GM18858 (cell line): ENCODE measurements at regions not wholly inside any gene's neighbourhood (a gene's known extent, or its start where the extent isn't known, plus 50 kb on each side); places are given as distances from the start of the nearest gene placed in this dataset.

ENCODE experiments used
- ATAC-seq: cut with Tn5 transposase; IDR thresholded peaks from one replicate; pipeline ENCODE4 v1.9.1; 2021; ENCODE audit not compliant: unreplicated experiment

GRCh38 chr1:91152331-91152730 lies 130.5 kb upstream of the ZNF644 start:
- no peak for ATAC-seq

DNA sequence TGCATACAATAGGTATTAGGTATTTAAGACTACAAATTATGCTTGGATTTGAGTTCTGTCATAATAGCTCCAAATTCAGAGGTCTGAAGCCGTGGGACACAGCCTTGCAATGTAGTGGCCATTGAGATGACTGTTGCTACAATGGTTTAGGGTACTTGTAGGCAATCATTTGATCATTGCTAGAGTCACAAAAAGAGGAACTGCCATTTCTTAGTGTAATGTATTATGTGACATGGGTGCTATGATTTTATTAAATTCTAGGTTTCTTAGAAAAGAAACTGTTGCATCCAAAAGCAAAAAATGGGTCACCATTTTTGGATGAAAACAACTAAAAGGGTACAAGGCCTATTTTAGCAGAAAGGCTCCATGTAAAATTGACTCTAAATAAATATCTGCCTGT lies 129.9 kb upstream of the ZNF644 start:
- no peak for ATAC-seq

DNA sequence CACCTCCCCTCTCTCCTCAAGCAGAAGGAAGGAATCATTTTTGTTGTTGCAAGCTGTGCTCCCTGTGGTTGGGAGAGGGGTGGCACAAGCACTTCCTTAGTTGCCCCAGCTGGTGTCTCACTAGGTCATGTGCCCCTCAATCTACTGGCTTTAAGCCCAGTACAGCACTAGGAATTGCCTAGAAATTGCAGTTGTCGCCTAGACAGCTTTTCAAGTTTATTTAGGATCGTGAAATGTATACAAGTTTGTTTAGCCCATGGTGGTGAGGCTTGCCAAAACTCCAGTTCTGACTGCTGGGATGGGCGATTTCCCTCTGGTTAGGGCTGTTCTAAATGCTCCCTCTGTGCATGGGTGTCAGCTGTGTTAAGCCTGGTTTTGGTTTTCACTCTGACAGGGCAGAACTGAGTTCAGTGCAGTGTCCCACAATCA lies 126.8 kb upstream of the ZNF644 start:
- no peak for ATAC-seq

DNA sequence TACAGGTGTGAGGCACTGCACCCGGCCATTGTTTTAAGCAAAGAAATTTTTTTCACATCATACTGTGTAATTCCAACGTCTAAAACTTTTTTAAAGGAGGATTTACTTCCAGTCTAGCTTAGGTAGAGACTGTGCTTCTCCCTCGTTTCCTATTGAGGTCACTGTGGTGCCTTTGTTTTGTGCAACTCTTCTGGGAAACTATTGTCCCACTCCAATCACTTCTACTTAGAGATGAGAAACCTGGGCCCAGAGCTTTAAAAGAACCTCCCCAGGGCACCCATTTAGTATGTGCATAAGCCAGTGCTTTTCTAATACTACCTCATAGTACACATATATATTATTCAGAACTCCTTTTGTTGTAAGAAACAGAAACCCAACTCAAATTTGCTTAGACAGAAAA lies 120.0 kb upstream of the ZNF644 start:
- ATAC-seq: no peak

DNA sequence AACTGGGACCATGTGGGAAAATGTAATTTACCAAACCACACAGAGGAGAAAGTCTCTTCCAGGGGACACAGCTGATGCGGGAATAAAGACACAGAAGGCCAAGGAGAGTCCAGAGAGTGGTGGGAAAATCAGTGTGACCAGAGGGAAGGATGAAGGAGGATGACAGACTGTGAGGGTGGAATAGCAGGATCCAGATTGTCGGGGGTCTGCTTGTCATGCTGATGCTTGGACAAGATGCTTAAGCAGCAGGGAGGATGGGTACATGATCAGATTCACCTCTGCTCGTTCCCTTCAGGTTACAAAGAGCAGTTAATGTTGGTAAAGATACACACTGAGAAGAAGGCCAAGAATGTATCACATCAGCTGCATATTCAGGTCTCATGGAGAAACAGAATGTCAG lies 117.1 kb upstream of the ZNF644 start:
- ATAC-seq: no peak

- ATAC-seq: no peak
Observed at GRCh38 chr1:91137173-91137852, 115.5 kb upstream of the ZNF644 start.

DNA sequence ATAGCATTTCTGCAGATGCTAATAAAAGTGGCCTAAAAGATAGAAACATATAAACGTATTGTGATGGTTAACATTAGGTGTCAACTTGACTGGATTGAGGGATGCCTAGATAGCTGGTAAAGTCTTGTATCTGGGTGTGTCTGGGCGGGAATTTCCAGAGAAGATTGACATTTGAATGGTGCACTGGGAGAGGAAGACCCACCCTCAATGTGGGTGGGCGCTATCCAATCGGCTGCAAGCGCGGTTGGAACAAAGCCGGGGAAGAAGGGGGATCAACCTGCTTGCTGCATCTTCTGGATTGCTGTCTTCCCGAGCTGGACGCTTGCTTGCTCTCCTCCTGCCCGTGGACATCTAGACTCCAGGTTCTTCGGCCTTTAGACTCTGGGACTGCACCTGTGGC lies 114.0 kb upstream of the ZNF644 start:
- ATAC-seq: no peak

DNA sequence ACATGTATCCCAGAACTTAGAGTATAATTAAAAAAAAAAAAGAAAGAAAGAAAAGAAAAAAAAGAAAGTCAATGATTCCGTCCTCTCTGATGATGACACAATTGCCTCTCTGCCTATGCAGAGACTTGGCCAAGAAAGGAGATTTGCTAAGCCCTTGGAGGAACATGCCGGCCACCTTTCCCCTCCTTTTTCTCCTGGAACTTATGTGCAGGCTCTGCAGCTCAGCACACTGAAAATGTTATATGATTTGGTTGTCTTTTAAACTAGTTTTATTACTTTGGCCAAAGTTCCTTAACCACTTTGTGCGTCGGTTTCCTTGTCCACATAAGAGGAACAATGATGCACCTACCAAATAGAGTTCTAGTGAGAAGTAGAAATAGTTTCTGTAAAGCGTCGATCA lies 111.4 kb upstream of the ZNF644 start:
- no peak for ATAC-seq

DNA sequence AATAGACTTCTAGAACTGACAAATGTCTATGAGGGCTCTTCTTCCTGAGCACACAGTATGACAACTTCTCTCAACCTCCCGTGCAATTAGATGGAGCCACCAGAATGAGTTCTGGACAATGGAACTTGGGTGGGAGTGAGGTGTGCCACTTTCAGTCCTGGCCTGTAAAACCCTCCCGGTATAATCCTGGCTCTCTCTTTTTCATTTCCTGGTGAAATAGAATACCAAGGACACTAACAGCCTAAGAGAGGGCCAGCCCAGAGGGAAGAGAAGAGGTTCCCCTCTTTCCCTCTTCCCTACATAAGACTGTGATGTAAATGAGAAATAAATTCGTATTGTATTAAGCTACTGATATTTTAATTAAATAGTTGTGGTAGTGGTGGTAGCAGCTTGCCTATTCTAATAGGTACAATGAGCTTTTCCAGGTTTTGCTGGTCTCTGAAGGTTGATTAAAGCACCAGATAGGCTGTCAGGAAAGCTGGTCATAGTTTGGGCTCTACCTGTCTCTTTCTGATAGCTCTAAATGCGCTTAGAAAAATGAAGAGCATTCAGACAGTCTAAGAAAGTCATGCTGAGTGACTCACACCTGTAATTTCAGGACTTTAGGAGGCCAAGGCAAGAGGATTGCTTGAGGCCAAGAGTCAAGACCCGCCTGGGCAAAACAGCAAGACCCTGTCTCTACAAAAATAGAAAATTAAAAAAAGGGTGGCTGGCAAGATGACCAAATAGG lies 108.6 kb upstream of the ZNF644 start:
- ATAC-seq: no peak

DNA sequence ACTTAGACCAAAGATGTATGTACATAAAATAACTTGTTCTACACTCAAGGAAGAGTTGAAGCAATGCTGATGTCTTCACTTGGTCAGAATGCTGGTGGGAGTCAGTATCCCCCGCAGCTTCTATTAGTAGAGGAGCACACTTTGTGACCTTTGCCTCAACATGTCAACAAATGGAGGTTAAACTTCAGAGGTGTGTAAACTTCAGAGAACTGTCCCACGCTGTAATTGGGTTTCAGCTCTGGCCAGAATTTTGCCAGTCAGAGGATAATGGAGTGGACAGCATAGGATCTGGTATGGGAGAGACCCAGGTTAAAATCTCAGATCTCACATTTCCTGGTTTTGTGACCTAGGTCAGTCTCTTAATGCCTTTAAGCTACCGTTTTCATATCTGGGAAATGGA lies 107.6 kb upstream of the ZNF644 start:
- no peak for ATAC-seq

DNA sequence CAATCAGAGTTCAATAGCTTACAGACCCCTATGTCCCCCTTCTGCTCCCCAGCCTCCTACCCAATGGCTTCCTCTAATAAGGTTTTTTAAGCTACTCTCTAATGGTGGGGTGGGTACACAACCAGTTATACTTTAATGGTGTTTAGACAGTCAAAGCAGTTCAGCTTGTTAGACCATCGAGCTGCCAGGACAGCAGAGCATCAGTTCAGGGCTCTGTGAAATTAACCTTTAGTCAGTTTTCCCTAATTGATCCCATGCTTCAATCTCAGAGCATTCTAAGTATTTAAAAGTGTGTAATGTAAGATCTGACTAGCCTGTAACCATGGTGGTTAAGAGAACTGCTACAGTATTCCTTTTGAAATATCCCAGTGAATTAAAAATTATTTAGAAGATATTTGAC lies 107.2 kb upstream of the ZNF644 start:
- no peak for ATAC-seq

- no peak for ATAC-seq
Observed at GRCh38 chr1:91124989-91125417, 103.2 kb upstream of the ZNF644 start.

- no peak for ATAC-seq
Observed at GRCh38 chr1:91124290-91124985, 102.6 kb upstream of the ZNF644 start.

DNA sequence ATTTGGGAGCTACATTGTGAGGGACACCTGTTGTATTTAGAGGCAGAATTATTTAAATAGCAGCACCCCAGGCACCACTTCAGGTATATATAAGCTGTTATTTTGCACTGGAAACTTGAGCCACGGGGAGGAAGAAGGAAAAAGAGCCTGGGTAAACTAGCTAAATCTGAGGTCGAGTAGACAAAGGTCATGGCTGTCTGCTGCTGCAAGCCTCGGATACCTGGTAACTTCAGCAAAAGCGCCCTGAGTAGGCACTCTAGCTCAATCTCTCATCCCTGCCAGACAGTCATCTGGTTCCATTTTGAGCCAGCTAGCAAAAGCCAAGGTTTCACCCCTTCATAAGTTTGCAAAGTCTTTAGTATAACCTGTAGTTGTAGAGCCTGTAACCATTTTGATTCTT lies 101.9 kb upstream of the ZNF644 start:
- no peak for ATAC-seq

GRCh38 chr1:91123319-91123718 lies 101.5 kb upstream of the ZNF644 start:
- no peak for ATAC-seq

GRCh38 chr1:91122106-91122717 lies 100.4 kb upstream of the ZNF644 start:
- ATAC-seq: no peak

DNA sequence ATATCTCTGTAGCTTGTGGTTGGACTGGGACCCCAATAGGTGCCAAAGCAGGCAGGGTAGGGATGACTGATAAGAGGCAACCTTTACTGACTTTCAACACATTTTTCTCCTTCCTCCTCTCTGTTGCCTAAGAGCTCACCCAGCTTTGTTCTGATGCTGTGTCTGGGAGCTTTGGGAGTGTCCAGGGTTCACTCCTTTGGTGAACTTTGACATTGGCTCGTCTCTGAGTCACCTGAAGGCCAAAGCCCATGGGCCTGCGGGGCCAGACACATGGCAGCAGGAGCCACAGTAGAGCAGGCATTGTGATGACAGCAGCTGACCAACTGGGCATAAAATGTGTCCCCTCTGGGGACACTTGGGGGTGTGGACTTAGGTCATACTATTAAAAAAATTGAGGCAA lies 99.5 kb upstream of the ZNF644 start:
- ATAC-seq: no peak

DNA sequence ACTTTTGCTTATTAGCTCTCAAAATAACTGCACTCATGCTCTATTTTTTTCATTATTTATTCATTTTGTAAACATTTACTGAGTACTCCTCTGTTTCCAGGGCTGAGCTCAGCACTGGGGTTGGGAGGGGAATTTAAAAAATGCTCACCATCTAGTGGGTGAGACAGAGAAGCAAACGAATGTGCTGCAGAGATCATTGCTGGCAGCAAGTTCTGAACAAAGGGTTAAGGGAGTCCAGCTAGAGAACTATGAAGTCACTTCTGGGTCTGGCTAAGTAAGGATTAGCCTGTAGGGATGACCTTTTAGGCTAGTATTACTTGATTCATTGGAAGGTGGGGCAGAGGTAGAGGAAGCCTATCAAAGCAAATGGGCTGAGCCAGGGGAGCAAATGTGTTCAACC lies 99.1 kb upstream of the ZNF644 start:
- ATAC-seq: no peak

- ATAC-seq: no peak
Observed at GRCh38 chr1:91120421-91120820, 98.6 kb upstream of the ZNF644 start.

DNA sequence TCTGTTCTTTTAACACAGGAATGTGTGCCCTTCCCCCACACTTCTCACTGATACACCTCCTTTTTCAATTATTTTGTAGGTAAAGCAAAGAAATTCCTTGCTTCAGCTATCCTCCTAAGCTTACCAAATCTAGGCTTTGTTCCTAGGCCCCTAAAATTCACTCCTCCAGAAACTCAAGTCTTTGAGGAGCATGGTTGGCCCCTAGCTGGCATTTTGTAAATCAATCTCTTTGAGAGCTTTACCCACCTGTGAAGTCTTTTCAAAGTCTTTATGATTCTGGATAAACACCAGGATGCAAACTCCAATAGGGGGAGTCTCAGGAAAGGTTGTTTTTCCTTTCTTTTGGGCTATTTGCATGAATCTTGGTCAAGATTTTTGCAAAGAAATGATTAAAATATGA lies 82.9 kb upstream of the ZNF644 start:
- ATAC-seq: no peak

GRCh38 chr1:91101328-91101727 lies 79.5 kb upstream of the ZNF644 start:
- no peak for ATAC-seq
